ENCODE measurements at regions not wholly inside any gene's neighbourhood (a gene's known extent, or its start where the extent isn't known, plus 50 kb on each side); places are given as distances from the start of the nearest gene placed in this dataset.
"Not testable (repeated sequence)": the region's sequence is repeated elsewhere in the genome, so short reads cannot be mapped to it uniquely, and the experiment has no call there.

GRCh38 chr1:120665250-120665577 lies 58.5 kb upstream of the NBPF26 start:
- DNase-seq (ENCODE audit: low spot score) = not testable (repeated sequence)

GRCh38 chr1:120668187-120668586 lies 55.6 kb upstream of the NBPF26 start:
- DNase-seq (ENCODE audit: low spot score) = not testable (repeated sequence)
